ENCODE measurements at regions not wholly inside any gene's neighbourhood (a gene's known extent, or its start where the extent isn't known, plus 50 kb on each side); places are given as distances from the start of the nearest gene placed in this dataset.

GRCh38 chr10:109282510-109282909, 640.8 kb downstream of the XPNPEP1 start:
- Histone ChIP-seq H3K9ac (ENCODE audit: low read length in 5 of 5) (no peak overlapping the region), H3K27ac (ENCODE audit: low read depth, low read length) (no peak overlapping the region), H3K4me1 (ENCODE audit: control insufficient read depth in 5 of 5, insufficient read depth in 5 of 5, low read length in 5 of 5) (no peaks in the 10 kb centered on the region), H3K9me3 (ENCODE audit: control insufficient read depth in 5 of 5, low read length in 5 of 5) (no peaks in the 10 kb centered on the region), H3K36me3 (ENCODE audit: control insufficient read depth in 5 of 5, insufficient read depth in 5 of 5, low read length in 5 of 5) (no peaks in the 10 kb centered on the region), H3K27me3 (ENCODE audit: control insufficient read depth in 5 of 5, insufficient read depth in 4 of 5, low read length in 5 of 5) (no peaks in the 10 kb centered on the region), H3K4me3 (ENCODE audit: low read depth in 1 of 5, low read length in 5 of 5) (no peak overlapping the region)

- no peak overlapping the region for H3K9ac ChIP-seq (ENCODE audit: low read length in 5 of 5)
- no peaks in the 10 kb centered on the region for H3K4me1 ChIP-seq (ENCODE audit: control insufficient read depth in 5 of 5, insufficient read depth in 5 of 5, low read length in 5 of 5)
- no peak overlapping the region for H3K27ac ChIP-seq (ENCODE audit: low read depth, low read length)
- no peak overlapping the region for H3K4me3 ChIP-seq (ENCODE audit: low read depth in 1 of 5, low read length in 5 of 5)
- H3K36me3 ChIP-seq (ENCODE audit: control insufficient read depth in 5 of 5, insufficient read depth in 5 of 5, low read length in 5 of 5), result no peaks in the 10 kb centered on the region
- no peaks in the 10 kb centered on the region for H3K9me3 ChIP-seq (ENCODE audit: control insufficient read depth in 5 of 5, low read length in 5 of 5)
- no peaks in the 10 kb centered on the region for H3K27me3 ChIP-seq (ENCODE audit: control insufficient read depth in 5 of 5, insufficient read depth in 4 of 5, low read length in 5 of 5)
Observed at GRCh38 chr10:109281347-109281746, 642.0 kb downstream of the XPNPEP1 start.

- Histone ChIP-seq H3K27me3 (ENCODE audit: control insufficient read depth in 5 of 5, insufficient read depth in 4 of 5, low read length in 5 of 5) (no peaks in the 10 kb centered on the region), H3K9me3 (ENCODE audit: control insufficient read depth in 5 of 5, low read length in 5 of 5) (no peaks in the 10 kb centered on the region), H3K36me3 (ENCODE audit: control insufficient read depth in 5 of 5, insufficient read depth in 5 of 5, low read length in 5 of 5) (no peaks in the 10 kb centered on the region), H3K9ac (ENCODE audit: low read length in 5 of 5) (no peak overlapping the region), H3K27ac (ENCODE audit: low read depth, low read length) (no peak overlapping the region), H3K4me3 (ENCODE audit: low read depth in 1 of 5, low read length in 5 of 5) (no peak overlapping the region), H3K4me1 (ENCODE audit: control insufficient read depth in 5 of 5, insufficient read depth in 5 of 5, low read length in 5 of 5) (peaks cover 0 to 2% (median 0%) of the 10 kb centered on the region in 5 donors)
Observed at GRCh38 chr10:109280837-109281236, 642.5 kb downstream of the XPNPEP1 start.

DNA sequence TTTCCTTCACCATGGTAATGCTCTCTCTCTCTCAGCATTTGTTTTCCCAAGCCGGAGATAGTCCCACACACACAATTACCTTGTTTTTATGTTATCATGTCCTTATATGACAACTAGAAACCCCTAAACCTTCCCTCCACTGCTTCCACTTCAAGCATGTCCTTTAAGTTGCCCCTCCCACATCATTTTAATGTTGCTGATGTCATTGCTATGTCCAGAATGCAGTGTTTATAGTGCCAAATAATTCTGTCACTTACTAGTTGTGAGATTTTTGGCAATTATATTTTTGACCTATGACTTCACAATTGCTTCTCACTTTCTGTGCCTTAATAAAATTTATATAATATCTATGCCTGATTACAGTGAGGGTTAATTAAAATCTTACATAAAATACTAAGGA, 645.9 kb downstream of the XPNPEP1 start:
- Histone ChIP-seq H3K27ac (ENCODE audit: low read depth, low read length) (no peak overlapping the region), H3K36me3 (ENCODE audit: control insufficient read depth in 5 of 5, insufficient read depth in 5 of 5, low read length in 5 of 5) (no peaks in the 10 kb centered on the region), H3K9ac (ENCODE audit: low read length in 5 of 5) (no peak overlapping the region), H3K4me3 (ENCODE audit: low read depth in 1 of 5, low read length in 5 of 5) (no peak overlapping the region), H3K4me1 (ENCODE audit: control insufficient read depth in 5 of 5, insufficient read depth in 5 of 5, low read length in 5 of 5) (peaks cover 0 to 2% (median 0%) of the 10 kb centered on the region in 5 donors), H3K27me3 (ENCODE audit: control insufficient read depth in 5 of 5, insufficient read depth in 4 of 5, low read length in 5 of 5) (no peaks in the 10 kb centered on the region), H3K9me3 (ENCODE audit: control insufficient read depth in 5 of 5, low read length in 5 of 5) (no peaks in the 10 kb centered on the region)

DNA sequence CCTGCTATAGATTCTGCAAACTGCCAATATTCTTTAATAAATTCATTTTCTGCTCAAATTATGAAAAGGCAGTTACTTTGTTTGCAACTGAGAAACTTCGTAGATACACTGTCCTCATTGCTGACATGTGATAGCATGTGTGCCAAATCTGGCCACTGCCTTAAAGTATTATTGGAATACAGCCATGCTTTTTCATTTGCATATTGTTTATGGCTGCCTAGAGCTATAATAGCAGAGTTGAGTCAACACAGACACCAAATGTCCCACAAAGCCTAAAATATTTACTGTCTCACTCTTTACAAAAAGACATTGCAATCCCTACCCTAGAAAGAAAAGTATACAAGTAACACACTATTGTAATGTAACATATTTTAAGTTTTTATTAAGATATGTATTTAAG, 647.4 kb downstream of the XPNPEP1 start:
- Histone ChIP-seq H3K27me3 (ENCODE audit: control insufficient read depth in 5 of 5, insufficient read depth in 4 of 5, low read length in 5 of 5) (no peaks in the 10 kb centered on the region), H3K4me3 (ENCODE audit: low read depth in 1 of 5, low read length in 5 of 5) (no peak overlapping the region), H3K4me1 (ENCODE audit: control insufficient read depth in 5 of 5, insufficient read depth in 5 of 5, low read length in 5 of 5) (peaks cover 0 to 2% (median 0%) of the 10 kb centered on the region in 5 donors), H3K9me3 (ENCODE audit: control insufficient read depth in 5 of 5, low read length in 5 of 5) (no peaks in the 10 kb centered on the region), H3K27ac (ENCODE audit: low read depth, low read length) (no peak overlapping the region), H3K9ac (ENCODE audit: low read length in 5 of 5) (no peak overlapping the region), H3K36me3 (ENCODE audit: control insufficient read depth in 5 of 5, insufficient read depth in 5 of 5, low read length in 5 of 5) (no peaks in the 10 kb centered on the region)

DNA sequence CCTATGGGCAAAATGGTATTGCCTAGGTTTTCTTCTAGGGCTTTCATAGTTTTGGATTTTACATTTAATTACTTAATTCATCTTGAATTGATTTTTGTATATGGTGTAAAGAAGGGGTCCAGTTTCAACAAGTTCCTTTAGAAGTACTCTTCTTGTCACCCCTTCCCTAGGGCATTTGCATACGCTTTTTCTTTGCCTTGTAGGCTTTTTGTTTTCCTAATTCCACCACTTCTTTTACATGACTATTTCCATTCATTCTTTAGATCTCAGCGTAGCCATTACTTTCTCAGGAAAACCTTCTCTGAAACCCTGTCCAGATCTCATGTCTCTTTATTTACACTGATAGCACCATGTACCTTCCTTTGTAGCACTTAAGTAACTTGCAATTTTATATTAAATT, 648.6 kb downstream of the XPNPEP1 start:
- H3K36me3 ChIP-seq (ENCODE audit: control insufficient read depth in 5 of 5, insufficient read depth in 5 of 5, low read length in 5 of 5), result no peaks in the 10 kb centered on the region
- no peak overlapping the region for H3K4me3 ChIP-seq (ENCODE audit: low read depth in 1 of 5, low read length in 5 of 5)
- no peak overlapping the region for H3K9ac ChIP-seq (ENCODE audit: low read length in 5 of 5)
- H3K27ac ChIP-seq (ENCODE audit: low read depth, low read length), result no peak overlapping the region
- no peaks in the 10 kb centered on the region for H3K27me3 ChIP-seq (ENCODE audit: control insufficient read depth in 5 of 5, insufficient read depth in 4 of 5, low read length in 5 of 5)
- H3K9me3 ChIP-seq (ENCODE audit: control insufficient read depth in 5 of 5, low read length in 5 of 5), result no peaks in the 10 kb centered on the region
- peaks cover 0 to 2% (median 0%) of the 10 kb centered on the region in 5 donors for H3K4me1 ChIP-seq (ENCODE audit: control insufficient read depth in 5 of 5, insufficient read depth in 5 of 5, low read length in 5 of 5)

DNA sequence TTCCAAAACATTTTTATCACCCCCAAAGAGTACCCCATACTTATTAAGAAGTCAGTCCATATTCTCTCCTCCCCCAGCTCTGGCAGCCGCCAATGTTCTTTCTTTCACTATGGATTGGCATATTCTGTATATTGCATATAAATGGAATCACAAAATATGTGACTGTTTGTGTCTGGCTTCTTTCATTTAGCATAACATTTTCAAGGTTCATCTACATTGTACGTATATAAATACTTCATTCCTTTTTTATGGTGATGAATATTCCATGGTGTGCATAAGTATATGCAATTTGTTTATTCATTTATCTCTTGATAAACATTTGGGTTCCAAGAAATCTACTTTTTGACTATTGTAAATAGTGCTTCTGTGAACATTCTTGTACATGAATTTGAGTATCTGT, 653.1 kb downstream of the XPNPEP1 start:
- H3K4me1 ChIP-seq (ENCODE audit: control insufficient read depth in 5 of 5, insufficient read depth in 5 of 5, low read length in 5 of 5), result peaks cover 0 to 8% (median 0%) of the 10 kb centered on the region in 5 donors
- H3K4me3 ChIP-seq (ENCODE audit: low read depth in 1 of 5, low read length in 5 of 5), result no peak overlapping the region
- H3K9ac ChIP-seq (ENCODE audit: low read length in 5 of 5), result no peak overlapping the region
- no peak overlapping the region for H3K27ac ChIP-seq (ENCODE audit: low read depth, low read length)
- H3K36me3 ChIP-seq (ENCODE audit: control insufficient read depth in 5 of 5, insufficient read depth in 5 of 5, low read length in 5 of 5), result no peaks in the 10 kb centered on the region
- no peaks in the 10 kb centered on the region for H3K27me3 ChIP-seq (ENCODE audit: control insufficient read depth in 5 of 5, insufficient read depth in 4 of 5, low read length in 5 of 5)
- no peaks in the 10 kb centered on the region for H3K9me3 ChIP-seq (ENCODE audit: control insufficient read depth in 5 of 5, low read length in 5 of 5)

DNA sequence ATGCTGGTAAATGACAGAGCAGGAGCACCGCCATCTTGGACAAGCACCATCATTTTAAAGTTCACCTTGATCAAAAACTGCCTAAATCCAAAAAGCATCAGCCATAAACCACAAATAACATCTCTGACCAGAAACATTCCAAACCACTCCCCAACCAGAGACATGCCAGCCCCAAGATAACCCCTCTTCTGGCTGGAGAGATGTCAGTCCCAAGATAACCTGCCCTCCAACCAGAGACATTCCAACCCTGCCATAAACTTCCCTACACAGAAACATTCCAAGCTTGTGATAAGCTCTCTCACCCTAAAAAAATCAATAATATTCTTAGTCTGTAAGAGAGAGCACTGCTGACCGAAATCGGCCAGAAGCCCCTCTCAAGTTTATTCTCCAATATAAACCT, 659.3 kb downstream of the XPNPEP1 start:
- Histone ChIP-seq H3K9ac (ENCODE audit: low read length in 5 of 5) (no peak overlapping the region), H3K27me3 (ENCODE audit: control insufficient read depth in 5 of 5, insufficient read depth in 4 of 5, low read length in 5 of 5) (no peaks in the 10 kb centered on the region), H3K27ac (ENCODE audit: low read depth, low read length) (no peak overlapping the region), H3K9me3 (ENCODE audit: control insufficient read depth in 5 of 5, low read length in 5 of 5) (peaks cover 0 to 7% (median 5%) of the 10 kb centered on the region in 5 donors), H3K4me1 (ENCODE audit: control insufficient read depth in 5 of 5, insufficient read depth in 5 of 5, low read length in 5 of 5) (peaks cover 0 to 15% (median 0%) of the 10 kb centered on the region in 5 donors), H3K36me3 (ENCODE audit: control insufficient read depth in 5 of 5, insufficient read depth in 5 of 5, low read length in 5 of 5) (no peaks in the 10 kb centered on the region), H3K4me3 (ENCODE audit: low read depth in 1 of 5, low read length in 5 of 5) (no peak overlapping the region)

- Histone ChIP-seq H3K27ac (ENCODE audit: low read depth, low read length) (no peak overlapping the region), H3K9ac (ENCODE audit: low read length in 5 of 5) (no peak overlapping the region), H3K36me3 (ENCODE audit: control insufficient read depth in 5 of 5, insufficient read depth in 5 of 5, low read length in 5 of 5) (no peaks in the 10 kb centered on the region), H3K4me3 (ENCODE audit: low read depth in 1 of 5, low read length in 5 of 5) (no peak overlapping the region), H3K4me1 (ENCODE audit: control insufficient read depth in 5 of 5, insufficient read depth in 5 of 5, low read length in 5 of 5) (peaks cover 0 to 10% (median 0%) of the 10 kb centered on the region in 5 donors), H3K9me3 (ENCODE audit: control insufficient read depth in 5 of 5, low read length in 5 of 5) (peaks cover 0 to 7% (median 5%) of the 10 kb centered on the region in 5 donors), H3K27me3 (ENCODE audit: control insufficient read depth in 5 of 5, insufficient read depth in 4 of 5, low read length in 5 of 5) (no peaks in the 10 kb centered on the region)
Observed at GRCh38 chr10:109261231-109261630, 662.1 kb downstream of the XPNPEP1 start.

- H3K27ac ChIP-seq (ENCODE audit: low read depth, low read length), result no peak overlapping the region
Observed at GRCh38 chr10:109259293-109259692, 664.0 kb downstream of the XPNPEP1 start.

GRCh38 chr10:109253306-109253705, 670.0 kb downstream of the XPNPEP1 start:
- H3K4me3 ChIP-seq (ENCODE audit: low read depth in 1 of 5, low read length in 5 of 5), result no peak overlapping the region
- no peak overlapping the region for H3K27ac ChIP-seq (ENCODE audit: low read depth, low read length)
- no peak overlapping the region for H3K9ac ChIP-seq (ENCODE audit: low read length in 5 of 5)
- H3K9me3 ChIP-seq (ENCODE audit: control insufficient read depth in 5 of 5, low read length in 5 of 5), result peaks cover 0 to 2% (median 0%) of the 10 kb centered on the region in 5 donors
- no peaks in the 10 kb centered on the region for H3K27me3 ChIP-seq (ENCODE audit: control insufficient read depth in 5 of 5, insufficient read depth in 4 of 5, low read length in 5 of 5)
- no peaks in the 10 kb centered on the region for H3K36me3 ChIP-seq (ENCODE audit: control insufficient read depth in 5 of 5, insufficient read depth in 5 of 5, low read length in 5 of 5)
- H3K4me1 ChIP-seq (ENCODE audit: control insufficient read depth in 5 of 5, insufficient read depth in 5 of 5, low read length in 5 of 5), result no peaks in the 10 kb centered on the region

More at GRCh38 chr10:109259293-109259692, 664.0 kb downstream of the XPNPEP1 start:
- Histone ChIP-seq H3K4me3 (ENCODE audit: low read depth in 1 of 5, low read length in 5 of 5) (no peak overlapping the region), H3K9me3 (ENCODE audit: control insufficient read depth in 5 of 5, low read length in 5 of 5) (peaks cover 0 to 7% (median 5%) of the 10 kb centered on the region in 5 donors), H3K27me3 (ENCODE audit: control insufficient read depth in 5 of 5, insufficient read depth in 4 of 5, low read length in 5 of 5) (no peaks in the 10 kb centered on the region), H3K9ac (ENCODE audit: low read length in 5 of 5) (no peak overlapping the region), H3K36me3 (ENCODE audit: control insufficient read depth in 5 of 5, insufficient read depth in 5 of 5, low read length in 5 of 5) (no peaks in the 10 kb centered on the region), H3K4me1 (ENCODE audit: control insufficient read depth in 5 of 5, insufficient read depth in 5 of 5, low read length in 5 of 5) (no peaks in the 10 kb centered on the region)
